ENCODE measurements at regions not wholly inside any gene's neighbourhood (a gene's known extent, or its start where the extent isn't known, plus 50 kb on each side); places are given as distances from the start of the nearest gene placed in this dataset.

- H3K9me3 ChIP-seq, result peaks cover 0 to 5% (median 0%) of the 10 kb centered on the region in 8 donors
- no peak for DNase-seq
- intact Hi-C loops (cut with DNase I; ENCODE audit: low total_unique reads), result no loop called here
- no peaks in the 10 kb centered on the region for H3K36me3 ChIP-seq
- H3K4me3 ChIP-seq, result no peak overlapping the region
- no peak overlapping the region for H3K27ac ChIP-seq
- no peak for TF ChIP-seq POLR2A (IDR thresholded peaks at IDR 0.05)
- TF ChIP-seq CTCF (IDR thresholded peaks at IDR 0.05 in 8 of 11, conservative IDR thresholded peaks at IDR 0.05 in 3 of 11), result no peak
- no peak for TF ChIP-seq POLR2AphosphoS5 (IDR thresholded peaks at IDR 0.05)
- no peaks in the 10 kb centered on the region for H3K4me1 ChIP-seq
- no peaks in the 10 kb centered on the region for H3K27me3 ChIP-seq (replicated peaks in 1 of 7)
Observed at GRCh38 chr16:72626623-72627022, 421.3 kb downstream of the ZFHX3 start.

- Histone ChIP-seq H3K4me3 (no peak overlapping the region), H3K36me3 (no peaks in the 10 kb centered on the region), H3K27me3 (replicated peaks in 1 of 7) (no peaks in the 10 kb centered on the region), H3K27ac (no peak overlapping the region), H3K9me3 (peaks cover 0 to 4% (median 0%) of the 10 kb centered on the region in 8 donors), H3K4me1 (no peaks in the 10 kb centered on the region)
- TF ChIP-seq POLR2AphosphoS5 (IDR thresholded peaks at IDR 0.05), result no peak
- no peak for TF ChIP-seq CTCF (IDR thresholded peaks at IDR 0.05 in 8 of 11, conservative IDR thresholded peaks at IDR 0.05 in 3 of 11)
- no peak for TF ChIP-seq POLR2A (IDR thresholded peaks at IDR 0.05)
- DNase-seq, result no peak
- 88 to 98% (median 90%) methylated on average over 3 of the region's 3 CpGs for WGBS, 5 donors
- intact Hi-C loops (cut with DNase I; ENCODE audit: low total_unique reads), result no loop called here
Observed at GRCh38 chr16:72621651-72622050, 426.3 kb downstream of the ZFHX3 start.

GRCh38 chr16:72620853-72621252 lies 427.1 kb downstream of the ZFHX3 start:
- WGBS, 5 donors, result 79 to 93% (median 86%) methylated on average over 2 of the region's 2 CpGs
- intact Hi-C loops (cut with DNase I; ENCODE audit: low total_unique reads), result no loop called here
- Histone ChIP-seq H3K27ac (no peak overlapping the region), H3K36me3 (no peaks in the 10 kb centered on the region), H3K4me3 (no peak overlapping the region), H3K9me3 (peaks cover 0 to 4% (median 0%) of the 10 kb centered on the region in 8 donors), H3K27me3 (replicated peaks in 1 of 7) (no peaks in the 10 kb centered on the region), H3K4me1 (no peaks in the 10 kb centered on the region)
- no peak for TF ChIP-seq CTCF (IDR thresholded peaks at IDR 0.05 in 8 of 11, conservative IDR thresholded peaks at IDR 0.05 in 3 of 11)
- no peak for TF ChIP-seq POLR2A (IDR thresholded peaks at IDR 0.05)
- TF ChIP-seq POLR2AphosphoS5 (IDR thresholded peaks at IDR 0.05), result no peak
- DNase-seq, result no peak

GRCh38 chr16:72620348-72620747 lies 427.6 kb downstream of the ZFHX3 start:
- H3K4me3 ChIP-seq, result no peak overlapping the region
- H3K4me1 ChIP-seq, result no peaks in the 10 kb centered on the region
- intact Hi-C loops (cut with DNase I; ENCODE audit: low total_unique reads), result no loop called here
- no peaks in the 10 kb centered on the region for H3K36me3 ChIP-seq
- TF ChIP-seq POLR2AphosphoS5 (IDR thresholded peaks at IDR 0.05) (no peak), CTCF (IDR thresholded peaks at IDR 0.05 in 8 of 11, conservative IDR thresholded peaks at IDR 0.05 in 3 of 11) (no peak), POLR2A (IDR thresholded peaks at IDR 0.05) (no peak)
- H3K9me3 ChIP-seq, result peaks cover 0 to 4% (median 0%) of the 10 kb centered on the region in 8 donors
- no peaks in the 10 kb centered on the region for H3K27me3 ChIP-seq (replicated peaks in 1 of 7)
- no peak overlapping the region for H3K27ac ChIP-seq
- WGBS, 5 donors, result 90 to 96% (median 94%) methylated on average over 4 of the region's 4 CpGs
- no peak for DNase-seq
